H1 (cell line): ENCODE measurements at regions not wholly inside any gene's neighbourhood (a gene's known extent, or its start where the extent isn't known, plus 50 kb on each side); places are given as distances from the start of the nearest gene placed in this dataset.

Source experiments
- CTCF ChIA-PET: fragments of 300-600 bp; sonication (Branson Sonifier 250); formaldehyde crosslinking; loops from one replicate; lab custom pipeline; 2021; ENCODE audit not compliant: partially characterized antibody; lab: Charles Lee
- POLR2A ChIA-PET: fragments of 300-600 bp; sonication (Branson Sonifier 250); formaldehyde crosslinking; loops from one replicate; lab custom pipeline; 2021; ENCODE audit warnings: inconsistent platforms; ENCODE audit not compliant: partially characterized antibody; lab: Charles Lee
- DNase-seq, 2 experiments: peaks; one replicate each; pipeline versions ENCODE4 v3.0.0 to v3.0.0-alpha.2; 2010 to 2022; ENCODE audit warnings: low spot score in 2 of 2, low read depth in 1 of 2, mixed read lengths in 1 of 2
- FAIRE-seq: peaks from 2 replicates; lab custom pipeline; 2011; peaks lifted over from hg19 to GRCh38; lab: Jason Lieb, UNC
- H2AFZ ChIP-seq: 2 replicates; pipeline ENCODE4 v1.8.1; 2012; ENCODE audit warnings: low read length, inconsistent platforms
- H2AK5ac ChIP-seq: 2 replicates; pipeline ENCODE4 v1.6.1; 2013; ENCODE audit warnings: low read depth, low read length
- H2BK120ac ChIP-seq: replicated peaks from 2 replicates; pipeline ENCODE3; 2013; ENCODE audit warnings: low read depth, low read length, inconsistent platforms
- H2BK12ac ChIP-seq: 2 replicates; pipeline ENCODE4 v1.6.1; 2013; ENCODE audit warnings: low read depth, low read length
- H2BK15ac ChIP-seq: 2 replicates; pipeline ENCODE4 v1.6.1; 2013; ENCODE audit warnings: low read length
- H2BK20ac ChIP-seq: 2 replicates; pipeline ENCODE4 v1.6.1; 2013; ENCODE audit warnings: low read length
- H2BK5ac ChIP-seq: 2 replicates; pipeline ENCODE4 v1.6.1; 2013; ENCODE audit warnings: low read depth, low read length
- H3K14ac ChIP-seq: 2 replicates; pipeline ENCODE4 v1.6.1; 2013; ENCODE audit warnings: inconsistent platforms; ENCODE audit not compliant: insufficient read length
- H3K18ac ChIP-seq: 2 replicates; pipeline ENCODE4 v1.6.1; 2013; ENCODE audit warnings: low read length; ENCODE audit errors: extremely low read depth
- H3K23ac ChIP-seq: 2 replicates; pipeline ENCODE4 v1.6.1; 2013; ENCODE audit warnings: inconsistent platforms; ENCODE audit not compliant: insufficient read length
- H3K23me2 ChIP-seq: 2 replicates; pipeline ENCODE4 v1.6.1; 2013; ENCODE audit warnings: low read depth, low read length
- H3K27ac ChIP-seq: 2 replicates; pipeline ENCODE4 v1.6.1; 2011; ENCODE audit warnings: low read depth, low read length, inconsistent platforms
- H3K27me3 ChIP-seq, 4 experiments: replicated peaks in 1 of 4; 1 replicate in 1 of 4; 2 replicates in 3 of 4; pipeline versions ENCODE4 v1.6.1 to v1.8.1; 2011 to 2013; ENCODE audit warnings: low read length in 3 of 4, mild to moderate bottlenecking in 3 of 4, inconsistent platforms in 2 of 4, mixed read lengths in 2 of 4, moderate library complexity in 1 of 4; ENCODE audit not compliant: control insufficient read depth in 3 of 4, insufficient read depth in 3 of 4; ENCODE audit errors: extremely low read depth in 1 of 4
- H3K36me3 ChIP-seq, 4 experiments: 2 replicates each; pipeline versions ENCODE4 v1.6.1 to v1.8.1; 2011 to 2013; ENCODE audit warnings: mild to moderate bottlenecking in 4 of 4, low read length in 3 of 4, moderate library complexity in 2 of 4, control low read depth in 1 of 4, inconsistent platforms in 1 of 4; ENCODE audit not compliant: insufficient read depth in 4 of 4, control insufficient read depth in 2 of 4
- H3K4ac ChIP-seq: replicated peaks from 2 replicates; pipeline ENCODE3; 2013; ENCODE audit warnings: low read length, low read depth, mixed read lengths, inconsistent platforms; ENCODE audit not compliant: insufficient read length
- H3K4me1 ChIP-seq, 4 experiments: replicated peaks in 1 of 4; 1 replicate in 1 of 4; 2 replicates in 3 of 4; pipeline versions ENCODE4 v1.6.1 to v1.8.1; 2011 to 2013; ENCODE audit warnings: low read length in 3 of 4, inconsistent platforms in 2 of 4, mixed read lengths in 1 of 4; ENCODE audit not compliant: insufficient read depth in 4 of 4, control insufficient read depth in 3 of 4
- H3K4me2 ChIP-seq, 2 experiments: 2 replicates each; pipeline versions ENCODE4 v1.6.1 to v1.8.1; 2011 to 2013; ENCODE audit warnings: low read depth in 2 of 2, low read length in 2 of 2, control low read depth in 1 of 2, inconsistent platforms in 1 of 2, mild to moderate bottlenecking in 1 of 2; ENCODE audit not compliant: insufficient read depth in 1 of 2
- H3K4me3 ChIP-seq, 4 experiments: fragments of 200-600, 300-600 bp in 1 of 4; sonication (generic), shearing (Covaris generic), sonication (Bioruptor Twin) in 1 of 4; 2 replicates each; pipeline versions ENCODE4 v1.5.1 to v1.8.1; 2011 to 2016; ENCODE audit warnings: low read length in 4 of 4, low read depth in 3 of 4, control low read depth in 2 of 4, inconsistent platforms in 2 of 4, mild to moderate bottlenecking in 2 of 4, mixed read lengths in 1 of 4, moderate library complexity in 1 of 4; ENCODE audit not compliant: insufficient read depth in 2 of 4; ENCODE audit errors: extremely low read depth in 1 of 4
- H3K56ac ChIP-seq: replicated peaks from 2 replicates; pipeline ENCODE3; 2013; ENCODE audit warnings: low read depth, mild to moderate bottlenecking, mixed read lengths, low read length, inconsistent platforms; ENCODE audit not compliant: insufficient read length
- H3K79me1 ChIP-seq: 2 replicates; pipeline ENCODE4 v1.6.1; 2013; ENCODE audit warnings: low read depth, low read length, control low read depth
- H3K79me2 ChIP-seq, 2 experiments: 2 replicates each; pipeline versions ENCODE4 v1.6.1 to v1.8.1; 2012 to 2013; ENCODE audit warnings: low read length in 2 of 2, mild to moderate bottlenecking in 2 of 2, inconsistent platforms in 1 of 2; ENCODE audit not compliant: insufficient read depth in 2 of 2, control insufficient read depth in 1 of 2
- H3K9ac ChIP-seq, 4 experiments: replicated peaks in 1 of 4; 1 replicate in 1 of 4; 2 replicates in 3 of 4; pipeline versions ENCODE4 v1.6.1 to v1.8.1; 2011 to 2013; ENCODE audit warnings: low read depth in 3 of 4, low read length in 3 of 4, control low read depth in 2 of 4, mild to moderate bottlenecking in 2 of 4, moderate library complexity in 2 of 4, inconsistent platforms in 1 of 4; ENCODE audit errors: extremely low read depth in 1 of 4
- H3K9me3 ChIP-seq, 2 experiments: 2 replicates each; pipeline versions ENCODE4 v1.6.1 to v1.8.1; 2012 to 2013; ENCODE audit warnings: mild to moderate bottlenecking in 2 of 2, moderate library complexity in 2 of 2, control low read depth in 1 of 2, inconsistent platforms in 1 of 2, low read depth in 1 of 2, low read length in 1 of 2, mixed read lengths in 1 of 2; ENCODE audit not compliant: insufficient read depth in 2 of 2
- H4K20me1 ChIP-seq, 2 experiments: replicated peaks in 1 of 2; 2 replicates each; pipeline versions ENCODE3 to v1.8.1; 2011 to 2013; ENCODE audit warnings: inconsistent platforms in 2 of 2, low read length in 2 of 2, mild to moderate bottlenecking in 1 of 2; ENCODE audit not compliant: insufficient read depth in 2 of 2, control insufficient read depth in 1 of 2
- H4K5ac ChIP-seq: 2 replicates; pipeline ENCODE4 v1.6.1; 2013; ENCODE audit warnings: low read length, low read depth, mixed read lengths, inconsistent platforms; ENCODE audit not compliant: insufficient read length
- H4K8ac ChIP-seq: 2 replicates; pipeline ENCODE4 v1.8.0; 2013; ENCODE audit warnings: mild to moderate bottlenecking, moderate library complexity, low read length, inconsistent platforms; ENCODE audit not compliant: insufficient read depth; ENCODE audit errors: extremely low read depth
- H4K91ac ChIP-seq: replicated peaks from 2 replicates; pipeline ENCODE3; 2013; ENCODE audit warnings: low read length, mixed read lengths, inconsistent platforms; ENCODE audit not compliant: insufficient read length
- ATF2 ChIP-seq: IDR thresholded peaks from 2 replicates; pipeline ENCODE4 v1.6.1; 2012; ENCODE audit warnings: low read length, inconsistent platforms
- WGBS, 2 experiments: shearing (Covaris generic) in 1 of 2; methylation state at CpG; one replicate each; pipeline versions ENCODE4 v1.1.6 to v1.1.7; 2013 to 2015; ENCODE audit warnings: low lambda C conversion rate in 2 of 2, mixed read lengths in 2 of 2, inconsistent platforms in 1 of 2, low coverage in 1 of 2, missing lambda C conversion rate in 1 of 2; ENCODE audit not compliant: insufficient replicate concordance in 2 of 2, insufficient coverage in 1 of 2, insufficient read length in 1 of 2; ENCODE audit errors: extremely low coverage in 1 of 2, missing lambda C conversion rate in 1 of 2; 5-methylcytosine and 5-hydroxymethylcytosine counted together

GRCh38 chr7:25669281-25669781 is 441.0 kb upstream of the NPVF start:
- Histone ChIP-seq H3K18ac (no peak overlapping the region), H4K91ac (no peak overlapping the region), H3K27me3 (no peaks in the 10 kb centered on the region), H4K5ac (no peak overlapping the region), H4K20me1 (peaks cover 0 to 1% of the 10 kb centered on the region in 2 experiments), H4K8ac (no peak overlapping the region), H3K79me2 (no peaks in the 10 kb centered on the region), H2AK5ac (no peak overlapping the region), H3K14ac (no peak overlapping the region), H3K27ac (no peak overlapping the region), H2BK15ac (no peak overlapping the region), H2AFZ (no peak overlapping the region), H3K23me2 (no peaks in the 10 kb centered on the region), H3K56ac (no peak overlapping the region), H3K4me3 (no peak overlapping the region), H3K79me1 (no peaks in the 10 kb centered on the region), H2BK5ac (no peak overlapping the region), H3K4ac (no peak overlapping the region), H3K36me3 (no peaks in the 10 kb centered on the region), H2BK120ac (no peak overlapping the region), H2BK12ac (no peak overlapping the region), H3K23ac (no peak overlapping the region), H2BK20ac (no peak overlapping the region), H3K9ac (no peak overlapping the region), H3K4me1 (peaks cover 0 to 3% (median 0%) of the 10 kb centered on the region in 4 experiments; a peak in 2 of 7 replicates), H3K4me2 (no peak overlapping the region), H3K9me3 (no peaks in the 10 kb centered on the region)
- ChIA-PET CTCF (interaction anchor here (1.0 to 3.1 kb wide), 6 partner anchors 9 to 182 kb away, joined by 3 to 9 read pairs (median 4); no protein-coding TSS in a partner anchor), POLR2A (interaction anchor here (0.5 kb wide), 1 partner anchor 10 kb away, joined by 3 read pairs; no protein-coding TSS in a partner anchor)
- FAIRE-seq = no peak
- TF ChIP-seq ATF2 = no peak
- DNase-seq = no peak
- WGBS, 2 experiments = 92% methylated on average over 4 of the region's 4 CpGs; no CpG with 5 or more reads in 1 of the 2 experiments
